Tibial nerve (tissue), 4 donors: ENCODE measurements at regions not wholly inside any gene's neighbourhood (a gene's known extent, or its start where the extent isn't known, plus 50 kb on each side); places are given as distances from the start of the nearest gene placed in this dataset.

Experiments used
- DNase-seq, 2 donors: peaks; one replicate each; pipeline ENCODE4 v3.0.0-alpha.2; 2019; ENCODE audit warnings: low spot score in 2 of 2
- H3K27ac ChIP-seq, 4 donors: fragments of 200-600 bp; sonication (generic) in 3 of 4; one replicate each; pipeline ENCODE4 v1.5.1; 2017 to 2019; ENCODE audit warnings: mild to moderate bottlenecking in 1 of 4
- H3K27me3 ChIP-seq, 2 donors: fragments of 200-600 bp; sonication (generic) in 1 of 2; one replicate each; pipeline versions ENCODE4 v1.5.1 to v1.6.0; 2017 to 2019
- H3K36me3 ChIP-seq, 3 donors: fragments of 200-600 bp; sonication (generic); one replicate each; pipeline ENCODE4 v1.5.1; 2018 to 2019
- H3K4me1 ChIP-seq, 4 donors: fragments of 200-600 bp; sonication (generic) in 3 of 4; one replicate each; pipeline ENCODE4 v1.5.1; 2017 to 2019
- H3K4me3 ChIP-seq, 4 donors: fragments of 200-600 bp; sonication (generic) in 3 of 4; one replicate each; pipeline ENCODE4 v1.5.1; 2017 to 2019; ENCODE audit warnings: mild to moderate bottlenecking in 1 of 4, moderate library complexity in 1 of 4
- H3K9me3 ChIP-seq, 4 donors: fragments of 200-600 bp; sonication (generic) in 3 of 4; one replicate each; pipeline ENCODE4 v1.5.1; 2017 to 2019
- EP300 ChIP-seq, 2 donors: sonication (generic); formaldehyde crosslinking; IDR thresholded peaks; one replicate each; pipeline ENCODE4 v1.6.1; 2017; ENCODE audit warnings: antibody characterized with exemption in 2 of 2, mild to moderate bottlenecking in 1 of 2
- POLR2A ChIP-seq, 2 donors: fragments of 450-650 bp; IDR thresholded peaks; one replicate each; pipeline ENCODE4 v1.6.1; 2017; ENCODE audit warnings: antibody characterized with exemption in 2 of 2, mild to moderate bottlenecking in 2 of 2, moderate library complexity in 2 of 2
- WGBS, 2 donors: methylation state at CpG; one replicate each; pipeline ENCODE4 v1.1.5; 2018; 5-methylcytosine and 5-hydroxymethylcytosine counted together
- TF ChIP-seq, protein P1 (sequence below), 5 experiments: fragments of 200-600 bp in 3 of 5; fragments of 450-650 bp in 2 of 5; sonication (generic) in 3 of 5; IDR thresholded peaks; one replicate each; pipeline ENCODE4 v1.5.1; 2016 to 2019; ENCODE audit warnings: antibody characterized with exemption in 5 of 5, mild to moderate bottlenecking in 3 of 5, moderate library complexity in 2 of 5

DNA sequence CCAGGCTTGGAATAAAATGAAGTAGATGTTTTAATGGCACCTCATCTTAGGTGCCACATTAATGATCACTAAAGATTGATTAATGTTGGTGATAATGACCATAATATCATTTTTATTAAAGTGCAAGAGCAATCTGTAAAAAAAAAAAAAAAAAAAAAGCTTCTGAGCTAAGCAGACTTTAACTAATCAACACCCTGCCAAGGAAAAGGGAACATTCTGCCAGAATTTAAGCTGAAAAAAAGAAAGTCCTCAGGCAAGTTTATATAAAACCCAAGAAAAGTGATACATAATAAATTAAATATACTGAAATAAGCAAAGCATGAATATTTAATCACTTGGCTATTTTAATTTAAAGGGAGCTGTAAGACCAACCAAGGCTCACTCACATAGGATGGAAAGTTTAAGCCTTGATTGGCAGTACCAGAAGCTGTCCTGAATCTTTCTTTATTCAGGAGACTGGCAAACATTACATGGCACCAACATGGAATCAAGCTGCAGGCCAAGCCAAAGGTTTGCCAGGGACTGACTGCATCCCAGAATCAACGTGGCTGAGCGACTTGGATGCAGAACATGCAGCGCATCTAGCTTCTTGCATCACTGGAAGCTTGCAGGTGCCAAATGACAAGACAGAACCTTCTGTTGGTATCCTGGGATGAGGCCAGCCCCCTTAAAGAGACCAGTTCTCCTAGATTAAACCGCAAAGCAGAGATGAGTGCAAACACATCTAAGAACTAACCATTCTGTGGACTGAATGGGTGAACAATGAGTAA is 413.6 kb downstream of the ENC1 start:
- Histone ChIP-seq H3K27ac (no peak overlapping the region), H3K36me3 (no peaks in the 10 kb centered on the region), H3K4me3 (no peak overlapping the region), H3K27me3 (no peaks in the 10 kb centered on the region), H3K4me1 (no peaks in the 10 kb centered on the region), H3K9me3 (peaks cover 0 to 5% (median 0%) of the 10 kb centered on the region in 4 donors)
- no peak for TF ChIP-seq EP300 (IDR thresholded peaks at IDR 0.05)
- TF ChIP-seq, protein P1, sequence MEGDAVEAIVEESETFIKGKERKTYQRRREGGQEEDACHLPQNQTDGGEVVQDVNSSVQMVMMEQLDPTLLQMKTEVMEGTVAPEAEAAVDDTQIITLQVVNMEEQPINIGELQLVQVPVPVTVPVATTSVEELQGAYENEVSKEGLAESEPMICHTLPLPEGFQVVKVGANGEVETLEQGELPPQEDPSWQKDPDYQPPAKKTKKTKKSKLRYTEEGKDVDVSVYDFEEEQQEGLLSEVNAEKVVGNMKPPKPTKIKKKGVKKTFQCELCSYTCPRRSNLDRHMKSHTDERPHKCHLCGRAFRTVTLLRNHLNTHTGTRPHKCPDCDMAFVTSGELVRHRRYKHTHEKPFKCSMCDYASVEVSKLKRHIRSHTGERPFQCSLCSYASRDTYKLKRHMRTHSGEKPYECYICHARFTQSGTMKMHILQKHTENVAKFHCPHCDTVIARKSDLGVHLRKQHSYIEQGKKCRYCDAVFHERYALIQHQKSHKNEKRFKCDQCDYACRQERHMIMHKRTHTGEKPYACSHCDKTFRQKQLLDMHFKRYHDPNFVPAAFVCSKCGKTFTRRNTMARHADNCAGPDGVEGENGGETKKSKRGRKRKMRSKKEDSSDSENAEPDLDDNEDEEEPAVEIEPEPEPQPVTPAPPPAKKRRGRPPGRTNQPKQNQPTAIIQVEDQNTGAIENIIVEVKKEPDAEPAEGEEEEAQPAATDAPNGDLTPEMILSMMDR (IDR thresholded peaks at IDR 0.05): no peak
- TF ChIP-seq POLR2A (IDR thresholded peaks at IDR 0.05): no peak
- DNase-seq: no peak
- WGBS, 2 donors: 73 to 74% methylated on average over 4 of the region's 4 CpGs

DNA sequence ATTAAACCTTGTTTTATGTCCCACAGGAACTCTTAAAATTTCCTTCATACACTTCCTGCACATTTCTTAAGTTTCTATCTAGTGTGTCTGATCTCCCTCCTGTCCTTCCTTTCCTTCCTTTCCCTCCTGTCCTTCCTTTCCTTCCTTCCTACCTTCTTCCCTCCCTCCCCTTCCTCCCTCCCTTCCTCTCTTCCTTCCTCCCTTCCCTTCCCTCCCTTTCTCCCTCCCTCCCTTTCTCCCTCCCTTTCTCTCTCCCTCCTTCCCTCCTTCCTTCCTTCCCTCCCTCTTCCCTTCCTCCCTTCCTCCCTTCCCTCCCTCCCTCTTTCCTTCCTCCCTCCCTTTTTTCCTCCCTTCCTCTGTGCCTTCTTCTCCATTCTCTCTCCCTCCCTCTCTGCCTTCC is 414.9 kb downstream of the ENC1 start:
- H3K9me3 ChIP-seq: peaks cover 0 to 5% (median 0%) of the 10 kb centered on the region in 4 donors
- H3K27ac ChIP-seq: no peak overlapping the region
- H3K4me3 ChIP-seq: no peak overlapping the region
- H3K36me3 ChIP-seq: no peaks in the 10 kb centered on the region
- no peaks in the 10 kb centered on the region for H3K27me3 ChIP-seq
- TF ChIP-seq EP300 (IDR thresholded peaks at IDR 0.05): no peak
- no peak for TF ChIP-seq POLR2A (IDR thresholded peaks at IDR 0.05)
- TF ChIP-seq, protein P1 (IDR thresholded peaks at IDR 0.05): no peak
- no peaks in the 10 kb centered on the region for H3K4me1 ChIP-seq
- DNase-seq: no peak

DNA sequence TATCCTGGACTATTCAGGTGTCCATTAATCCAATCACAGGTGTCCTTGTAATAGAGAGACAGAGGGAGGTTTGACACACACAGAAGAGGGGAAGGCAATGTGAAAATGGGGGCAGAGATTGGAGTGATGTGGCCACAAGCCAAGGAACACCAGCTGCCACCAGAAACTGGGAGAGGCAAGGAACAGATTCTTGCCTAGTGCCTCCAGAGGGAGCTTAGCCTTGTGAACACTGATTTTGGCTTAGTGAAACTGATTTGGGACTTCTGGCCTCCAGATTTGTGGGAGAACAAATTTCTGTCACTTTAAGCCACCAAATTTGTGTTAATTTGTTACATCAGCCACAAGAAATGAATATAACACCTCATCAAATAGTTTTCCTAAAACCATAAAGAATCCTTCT is 416.2 kb downstream of the ENC1 start:
- no peak for DNase-seq
- no peaks in the 10 kb centered on the region for H3K27me3 ChIP-seq
- H3K4me1 ChIP-seq: no peaks in the 10 kb centered on the region
- no peak overlapping the region for H3K27ac ChIP-seq
- H3K4me3 ChIP-seq: no peak overlapping the region
- H3K36me3 ChIP-seq: no peaks in the 10 kb centered on the region
- H3K9me3 ChIP-seq: peaks cover 0 to 7% (median 0%) of the 10 kb centered on the region in 4 donors
- TF ChIP-seq EP300 (IDR thresholded peaks at IDR 0.05): no peak
- no peak for TF ChIP-seq POLR2A (IDR thresholded peaks at IDR 0.05)
- TF ChIP-seq, protein P1 (IDR thresholded peaks at IDR 0.05): no peak

DNA sequence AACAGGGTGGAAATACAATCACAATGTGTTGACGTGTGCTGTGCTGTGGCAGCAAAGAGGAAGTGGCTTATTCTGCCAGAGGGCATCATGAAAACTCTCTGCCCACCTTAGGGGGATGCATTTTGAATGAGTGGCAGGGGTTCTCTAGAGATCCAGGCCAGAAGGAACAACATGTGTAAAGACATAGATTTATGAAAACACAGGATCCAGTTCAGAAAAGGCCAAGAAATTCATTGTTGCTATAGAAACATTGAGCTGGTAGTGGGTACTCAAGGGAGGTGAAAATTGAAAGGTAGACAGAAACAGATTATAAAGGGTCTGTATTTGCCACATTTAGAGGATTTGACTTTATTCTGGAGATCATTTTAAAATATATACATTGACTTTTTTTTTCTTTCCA is 417.7 kb downstream of the ENC1 start:
- no peak for DNase-seq
- 83 to 100% methylated on average over 1 of the region's 1 CpG for WGBS, 2 donors
- no peaks in the 10 kb centered on the region for H3K36me3 ChIP-seq
- no peak overlapping the region for H3K4me3 ChIP-seq
- no peak overlapping the region for H3K27ac ChIP-seq
- no peaks in the 10 kb centered on the region for H3K27me3 ChIP-seq
- no peak for TF ChIP-seq POLR2A (IDR thresholded peaks at IDR 0.05)
- no peak for TF ChIP-seq EP300 (IDR thresholded peaks at IDR 0.05)
- TF ChIP-seq, protein P1 (IDR thresholded peaks at IDR 0.05): no peak
- H3K9me3 ChIP-seq: peaks cover 0 to 12% (median 0%) of the 10 kb centered on the region in 4 donors
- H3K4me1 ChIP-seq: no peaks in the 10 kb centered on the region

DNA sequence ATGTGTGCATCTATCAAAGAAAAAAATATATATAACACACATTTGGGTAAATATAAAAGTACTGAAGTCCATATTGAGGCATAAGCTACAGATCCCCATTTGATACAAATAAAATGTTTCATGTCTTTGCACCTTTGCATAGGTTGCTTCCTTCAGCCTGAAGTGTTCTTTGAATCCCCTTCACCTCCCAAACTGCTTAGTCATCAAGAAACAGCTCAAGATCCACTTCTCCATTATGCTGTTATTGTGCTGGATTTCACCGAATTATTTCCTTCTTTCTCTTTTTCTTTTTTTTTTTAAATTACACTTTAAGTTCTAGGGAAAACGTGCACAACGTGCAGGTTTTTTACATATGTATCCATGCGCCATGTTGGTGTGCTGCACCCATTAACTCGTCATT is 419.1 kb downstream of the ENC1 start:
- Histone ChIP-seq H3K9me3 (peaks cover 0 to 12% (median 0%) of the 10 kb centered on the region in 4 donors), H3K27ac (no peak overlapping the region), H3K4me1 (no peaks in the 10 kb centered on the region), H3K36me3 (no peaks in the 10 kb centered on the region), H3K4me3 (no peak overlapping the region), H3K27me3 (no peaks in the 10 kb centered on the region)
- DNase-seq: no peak
- TF ChIP-seq POLR2A (IDR thresholded peaks at IDR 0.05): no peak
- TF ChIP-seq, protein P1 (IDR thresholded peaks at IDR 0.05): no peak
- no peak for TF ChIP-seq EP300 (IDR thresholded peaks at IDR 0.05)
- WGBS, 2 donors: 90 to 91% methylated on average over 5 of the region's 5 CpGs
